ENCODE measurements at regions not wholly inside any gene's neighbourhood (a gene's known extent, or its start where the extent isn't known, plus 50 kb on each side); places are given as distances from the start of the nearest gene placed in this dataset.

GRCh38 chrX:39049975-39050374 is 248.7 kb downstream of the MID1IP1 start (continued):
- TF ChIP-seq REST (IDR thresholded peaks at IDR 0.05), result no peak

- 92% methylated on average over 4 of the region's 4 CpGs for WGBS
- Histone ChIP-seq H3K27me3 (ENCODE audit: control insufficient read depth in 4 of 4, insufficient read depth in 4 of 4, low read length in 3 of 4) (no peaks in the 10 kb centered on the region), H3K9me3 (ENCODE audit: control insufficient read depth in 4 of 4, low read length in 3 of 4) (no peaks in the 10 kb centered on the region), H3K4me3 (ENCODE audit: low read depth in 1 of 3, low read length in 3 of 3) (no peak overlapping the region), H3K27ac (ENCODE audit: low read depth in 1 of 2, low read length in 2 of 2) (no peak overlapping the region), H3K4me1 (ENCODE audit: control insufficient read depth in 4 of 4, insufficient read depth in 4 of 4, low read length in 3 of 4) (peaks cover 0 to 7% (median 6%) of the 10 kb centered on the region in 4 donors), H3K36me3 (ENCODE audit: control insufficient read depth in 4 of 4, insufficient read depth in 3 of 4, low read depth in 1 of 4, low read length in 3 of 4) (no peaks in the 10 kb centered on the region), H3K9ac (ENCODE audit: low read depth in 1 of 2, low read length in 2 of 2) (no peak overlapping the region)
- no peak for TF ChIP-seq REST (IDR thresholded peaks at IDR 0.05)
- TF ChIP-seq ZBTB33 (IDR thresholded peaks at IDR 0.05), result no peak
- TF ChIP-seq FOXA1 (IDR thresholded peaks at IDR 0.05), result no peak
- DNase-seq (ENCODE audit: low spot score), result no peak
Measured at GRCh38 chrX:39050427-39050826, 249.2 kb downstream of the MID1IP1 start.

GRCh38 chrX:39052751-39053150 is 251.5 kb downstream of the MID1IP1 start:
- Histone ChIP-seq H3K36me3 (ENCODE audit: control insufficient read depth in 4 of 4, insufficient read depth in 3 of 4, low read depth in 1 of 4, low read length in 3 of 4) (no peaks in the 10 kb centered on the region), H3K27me3 (ENCODE audit: control insufficient read depth in 4 of 4, insufficient read depth in 4 of 4, low read length in 3 of 4) (no peaks in the 10 kb centered on the region), H3K4me3 (ENCODE audit: low read depth in 1 of 3, low read length in 3 of 3) (no peak overlapping the region), H3K9ac (ENCODE audit: low read depth in 1 of 2, low read length in 2 of 2) (no peak overlapping the region), H3K9me3 (ENCODE audit: control insufficient read depth in 4 of 4, low read length in 3 of 4) (no peaks in the 10 kb centered on the region), H3K4me1 (ENCODE audit: control insufficient read depth in 4 of 4, insufficient read depth in 4 of 4, low read length in 3 of 4) (peaks cover 0 to 7% (median 5%) of the 10 kb centered on the region in 4 donors), H3K27ac (ENCODE audit: low read depth in 1 of 2, low read length in 2 of 2) (no peak overlapping the region)
- WGBS, result 86% methylated on average over 2 of the region's 2 CpGs
- DNase-seq (ENCODE audit: low spot score), result no peak
- no peak for TF ChIP-seq RXRA (IDR thresholded peaks at IDR 0.05)
- no peak for TF ChIP-seq TAF1 (conservative IDR thresholded peaks at IDR 0.05)
- no peak for TF ChIP-seq MAX (IDR thresholded peaks at IDR 0.05)
- no peak for TF ChIP-seq FOXA1 (IDR thresholded peaks at IDR 0.05)
